ENCODE measurements at regions not wholly inside any gene's neighbourhood (a gene's known extent, or its start where the extent isn't known, plus 50 kb on each side); places are given as distances from the start of the nearest gene placed in this dataset.

- TF ChIP-seq POLR2AphosphoS5 (IDR thresholded peaks at IDR 0.05; ENCODE audit: borderline replicate concordance, low read depth, low read length) (no peak), EZH2 (IDR thresholded peaks at IDR 0.05) (no peak), FOXP2 (optimal IDR thresholded peaks at IDR 0.05; ENCODE audit: control extremely low read depth, extremely low read length, insufficient read depth) (no peak)
Observed at GRCh38 chr1:187310038-187310631, 481.4 kb downstream of the PLA2G4A start.

All from SK-N-MC (cell line).